NCI-H2227 (cell line): ENCODE measurements at regions not wholly inside any gene's neighbourhood (a gene's known extent, or its start where the extent isn't known, plus 50 kb on each side); places are given as distances from the start of the nearest gene placed in this dataset.
"Not testable (repeated sequence)": the region's sequence is repeated elsewhere in the genome, so short reads cannot be mapped to it uniquely, and the experiment has no call there.

Experiments
- DNase-seq: peaks from one replicate; lab custom pipeline; 2025; ENCODE audit not compliant: unreplicated experiment; lab: John Stamatoyannopoulos, UW

DNA sequence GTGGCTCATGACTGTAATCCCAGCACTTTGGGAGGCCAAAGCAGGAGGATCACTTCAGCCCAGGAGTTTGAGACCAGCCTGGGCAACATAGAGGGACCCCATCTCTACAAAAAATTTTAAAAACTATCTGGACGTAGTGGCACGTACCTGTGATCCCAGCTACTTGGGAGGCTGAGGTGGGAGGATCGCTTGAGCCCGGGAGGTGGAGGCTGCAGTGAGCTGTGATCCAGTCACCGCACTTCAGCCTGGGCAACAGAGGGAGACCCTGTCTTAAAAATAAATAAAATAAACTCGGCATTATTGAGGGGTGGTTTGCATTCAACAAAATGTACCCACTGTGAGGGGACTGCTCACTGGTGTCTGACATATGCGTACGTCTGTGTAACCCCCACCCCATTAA lies 79.5 kb upstream of the GSE1 start:
- DNase-seq, result not testable (repeated sequence)

DNA sequence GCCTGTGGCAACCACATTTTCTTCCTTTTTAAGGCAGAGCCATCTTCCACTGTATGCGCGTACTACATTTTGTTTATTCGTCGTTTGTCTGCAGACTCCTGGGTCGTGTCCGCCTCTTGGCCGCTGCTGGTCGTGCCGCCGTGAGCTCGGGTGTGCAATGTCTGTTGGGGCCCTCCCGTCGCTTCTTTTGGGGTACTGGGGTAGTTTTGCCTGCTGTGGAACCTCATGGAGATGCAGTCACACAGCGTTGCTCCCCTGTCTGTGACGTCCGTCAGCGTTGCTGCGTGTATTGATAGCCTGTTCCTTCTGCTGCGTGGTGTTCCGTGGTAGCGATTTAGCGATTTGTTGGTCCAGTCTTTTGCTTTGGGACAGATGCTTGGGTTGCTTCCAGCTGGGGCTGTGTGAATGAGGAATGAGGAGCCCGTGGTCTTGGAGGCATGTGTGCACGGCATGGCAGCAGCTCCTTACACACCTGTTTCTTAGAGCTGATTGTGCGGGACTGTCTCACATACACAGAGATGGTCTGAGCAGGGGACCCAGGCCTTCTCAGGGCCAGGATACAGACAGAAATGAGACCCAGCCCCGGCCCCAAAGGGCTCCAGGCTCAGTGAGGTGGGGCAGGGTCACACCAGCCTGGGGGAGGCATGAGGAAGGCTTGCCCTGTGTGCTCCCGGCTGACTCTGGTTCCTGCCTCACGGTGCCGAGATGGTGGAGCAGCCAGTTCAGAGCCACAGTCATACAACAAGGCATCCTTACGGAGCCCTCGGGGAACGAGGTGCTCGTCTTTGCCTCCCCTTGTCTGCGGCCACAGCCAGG lies 78.4 kb upstream of the GSE1 start:
- no peak for DNase-seq

DNA sequence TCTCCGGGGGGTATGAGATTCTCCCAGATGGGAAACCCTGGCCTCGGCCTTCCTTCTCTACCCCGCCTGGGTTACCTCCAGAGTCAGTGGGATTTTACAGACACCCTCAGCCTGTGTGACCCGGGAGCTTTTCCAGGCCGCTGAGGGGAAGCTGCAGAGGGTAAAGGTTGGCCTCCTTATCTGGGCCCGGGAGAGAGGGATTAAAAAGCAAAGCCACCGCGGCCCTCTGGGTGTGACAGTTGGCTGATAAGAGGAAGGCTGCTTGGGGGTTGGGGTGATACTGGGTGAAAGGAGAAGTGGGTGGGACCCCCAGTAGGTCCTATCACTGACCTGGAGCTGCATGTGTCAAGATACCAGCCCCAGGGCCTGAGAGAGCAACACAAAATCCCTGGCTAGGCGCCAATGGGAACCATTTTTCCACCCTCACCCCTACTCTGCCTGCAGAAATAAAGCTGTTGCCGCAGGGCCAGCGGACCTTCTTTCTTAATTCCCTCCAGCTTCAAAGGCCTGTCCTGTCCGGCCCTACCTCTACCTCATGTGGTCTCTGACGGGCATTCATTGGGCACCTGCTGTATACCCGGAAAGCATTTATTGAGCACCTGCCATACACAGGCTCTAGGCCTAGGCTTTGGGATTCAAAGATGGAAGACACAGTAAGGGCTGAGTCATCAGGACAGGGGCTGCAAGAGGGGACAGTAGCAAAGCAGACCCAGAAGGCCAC lies 77.6 kb upstream of the GSE1 start:
- no peak for DNase-seq

DNA sequence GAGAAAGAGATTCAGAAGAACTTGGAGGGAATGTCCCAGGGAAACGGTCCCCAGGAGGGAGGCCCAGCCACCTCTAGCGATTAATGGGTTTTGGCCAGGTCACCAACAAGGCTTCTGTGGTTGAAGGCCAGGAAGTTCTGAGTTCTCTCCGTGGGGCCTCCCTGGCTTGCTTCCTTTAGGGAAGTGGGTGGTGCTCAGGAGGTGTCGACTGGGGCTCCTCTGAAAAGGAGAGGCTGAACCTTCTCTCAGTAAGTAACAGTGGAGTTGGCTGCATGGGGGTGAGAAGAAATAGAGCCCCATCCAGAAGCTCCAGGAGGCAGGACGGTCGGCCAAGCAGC lies 77.1 kb upstream of the GSE1 start:
- DNase-seq, result no peak

DNA sequence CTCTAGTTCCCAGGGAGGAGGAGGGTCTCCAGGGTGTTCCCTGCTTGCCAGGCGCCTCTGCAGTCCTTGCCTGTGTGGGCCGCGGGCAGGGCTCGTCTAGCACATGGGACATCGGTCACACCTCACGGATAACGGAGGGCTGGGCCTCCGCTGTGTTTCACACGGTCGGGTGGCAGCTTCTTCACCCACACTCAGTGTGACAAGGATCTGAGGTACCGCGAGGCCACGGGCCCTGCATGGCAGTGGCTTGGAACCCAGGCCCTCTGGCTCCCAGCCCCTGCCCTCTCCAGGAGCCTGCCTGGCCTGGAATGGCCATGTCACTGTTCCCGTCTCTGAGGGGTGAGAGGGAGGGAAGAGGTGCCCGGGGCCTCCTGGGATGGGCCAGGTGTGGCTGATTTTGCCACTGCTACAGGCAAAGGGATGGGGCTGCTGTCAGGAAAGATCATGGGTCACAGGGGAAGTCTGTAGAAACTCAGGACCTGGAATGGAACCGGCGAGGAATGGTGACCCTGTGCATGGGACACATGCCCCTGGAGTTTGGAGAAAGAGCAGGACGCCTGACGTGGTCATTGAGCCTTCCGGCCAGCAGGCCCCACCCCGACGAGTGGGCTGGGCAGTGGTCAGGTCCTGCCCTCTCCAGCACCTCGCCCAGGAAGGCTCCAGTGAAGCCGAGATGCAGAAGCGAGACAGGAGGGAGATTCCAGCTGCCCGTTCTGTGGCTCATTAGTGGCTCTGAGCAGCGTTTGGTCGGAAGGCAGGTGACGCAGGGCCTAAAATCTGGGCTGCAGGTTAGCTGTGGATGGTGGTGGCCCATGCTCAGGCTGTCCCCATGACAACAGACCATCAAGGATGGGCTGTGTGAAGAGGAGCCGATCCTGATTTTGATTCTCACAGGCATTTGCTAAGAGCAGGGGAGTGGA lies 76.5 kb upstream of the GSE1 start:
- no peak for DNase-seq

DNA sequence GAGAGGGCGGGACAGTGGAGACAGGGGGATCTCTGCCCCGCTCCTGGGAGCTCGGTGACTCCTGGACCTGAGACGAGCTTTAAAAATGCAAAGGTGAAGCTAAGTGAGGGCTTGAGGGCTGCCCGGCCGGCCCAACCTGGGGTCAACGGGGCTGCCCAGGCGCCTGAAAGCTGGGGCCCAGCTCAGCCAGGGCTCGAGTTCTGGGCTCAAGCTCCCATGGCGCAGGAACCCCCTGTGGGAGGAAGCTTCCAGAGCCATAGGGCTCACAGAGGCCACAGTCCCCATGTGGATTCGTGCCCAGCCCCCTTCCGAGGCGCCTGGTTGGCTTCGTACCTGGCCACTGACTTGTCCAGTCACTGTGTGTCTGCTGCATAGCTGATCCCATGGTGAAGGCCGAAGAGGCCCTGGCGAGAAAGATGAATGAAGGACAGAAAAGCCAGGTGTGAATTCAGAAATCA lies 75.8 kb upstream of the GSE1 start:
- DNase-seq, result no peak

DNA sequence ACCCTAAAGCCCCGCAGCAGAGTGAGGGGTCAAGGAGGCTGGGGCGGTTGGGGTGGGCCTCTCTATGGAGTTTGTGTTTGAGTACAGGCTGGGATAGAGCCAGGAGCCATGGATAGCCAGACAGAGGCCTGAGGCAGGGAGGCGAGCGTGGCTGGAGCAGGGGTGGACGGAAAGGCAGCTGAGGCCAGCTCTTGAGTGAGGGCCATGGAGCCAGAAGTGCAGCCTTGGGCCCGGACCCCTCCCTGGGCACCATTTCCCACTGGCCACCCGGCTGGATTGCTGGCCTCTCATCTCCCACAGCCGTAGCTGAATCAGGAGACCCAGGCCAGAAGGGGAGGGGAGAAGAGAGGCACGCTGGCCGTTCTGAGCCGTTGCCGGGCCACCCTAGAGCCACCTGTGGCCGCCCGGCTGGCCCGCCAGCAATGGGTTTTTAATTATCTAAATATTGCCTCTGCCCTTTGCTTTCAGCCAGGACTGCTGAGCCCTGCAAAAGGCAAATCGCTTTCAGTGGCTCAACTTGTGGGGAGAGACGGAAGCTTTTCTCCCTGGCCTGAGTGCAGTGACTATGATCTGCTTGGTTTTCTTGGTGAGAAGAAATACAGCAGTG lies 75.2 kb upstream of the GSE1 start:
- no peak for DNase-seq

DNA sequence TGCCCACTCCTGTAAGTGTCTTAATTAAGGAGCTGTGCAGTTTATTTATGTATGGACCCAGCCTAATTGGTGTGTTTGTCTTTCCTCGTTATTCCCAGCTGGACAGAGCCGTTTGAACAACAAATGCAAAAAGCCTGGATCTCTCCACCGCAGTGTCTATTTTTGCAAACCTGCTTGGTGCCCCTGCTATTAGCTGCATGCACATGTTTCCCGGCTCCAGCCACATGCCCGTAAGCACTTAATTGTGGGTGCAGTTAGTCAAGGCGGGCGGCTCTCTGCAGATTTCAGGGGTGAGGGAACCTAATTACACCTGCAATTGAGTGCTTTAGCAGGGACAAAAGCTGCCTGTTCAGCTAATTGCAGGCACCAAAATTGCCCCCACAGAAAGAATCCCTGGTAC lies 74.0 kb upstream of the GSE1 start:
- DNase-seq, result peak; percentile 91

DNA sequence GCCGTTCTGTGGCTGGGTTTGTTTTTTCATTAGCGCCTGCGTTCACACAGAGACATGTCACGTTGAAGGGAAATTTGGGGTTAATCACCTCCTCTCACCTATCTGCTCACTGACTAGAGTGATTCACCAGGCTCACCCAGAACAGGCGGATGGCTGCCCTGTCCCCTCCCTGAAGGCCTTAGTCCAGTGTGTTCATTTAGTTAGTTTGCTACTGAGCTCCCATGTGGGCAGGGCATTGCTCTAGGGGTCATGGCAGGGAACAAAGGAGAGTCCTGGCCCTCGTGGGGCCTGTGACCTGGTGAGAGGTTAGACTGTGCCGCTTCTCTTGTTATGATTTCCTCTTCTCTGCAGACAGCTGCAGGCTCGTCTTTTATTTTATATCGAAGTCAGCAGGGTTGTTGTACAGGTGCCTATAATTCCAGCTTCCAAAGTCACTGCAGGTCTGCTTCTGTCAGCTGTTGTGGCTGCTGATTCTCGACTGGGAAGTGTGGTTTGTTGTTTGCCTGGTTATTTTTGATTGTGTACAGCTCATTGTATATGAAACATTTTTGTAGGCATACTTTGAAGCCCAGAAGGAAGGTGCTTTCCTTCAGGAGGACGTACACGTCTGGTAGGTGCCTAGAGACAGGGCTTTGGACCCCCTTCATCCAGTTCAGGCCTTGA lies 73.4 kb upstream of the GSE1 start:
- no peak for DNase-seq

DNA sequence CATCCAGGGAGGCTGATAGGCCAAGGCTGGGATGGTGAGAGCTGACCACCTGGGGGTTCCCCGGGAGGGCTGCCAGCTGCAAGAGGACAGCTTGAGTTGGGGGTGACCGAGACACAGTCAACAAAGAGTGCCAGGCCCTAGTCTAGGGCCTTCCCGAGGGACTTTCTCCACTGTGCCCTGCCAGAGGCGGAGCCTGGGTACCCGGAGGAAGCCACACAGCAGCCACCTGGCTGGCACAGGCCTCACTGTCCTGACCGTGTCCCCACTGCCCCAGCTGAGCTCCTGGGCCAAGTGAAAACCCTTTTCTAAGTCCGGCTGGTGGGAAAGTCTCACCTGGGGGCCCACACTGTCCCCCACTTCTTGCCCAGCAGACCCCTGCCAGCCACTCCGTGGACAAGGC lies 71.9 kb upstream of the GSE1 start:
- DNase-seq, result no peak

DNA sequence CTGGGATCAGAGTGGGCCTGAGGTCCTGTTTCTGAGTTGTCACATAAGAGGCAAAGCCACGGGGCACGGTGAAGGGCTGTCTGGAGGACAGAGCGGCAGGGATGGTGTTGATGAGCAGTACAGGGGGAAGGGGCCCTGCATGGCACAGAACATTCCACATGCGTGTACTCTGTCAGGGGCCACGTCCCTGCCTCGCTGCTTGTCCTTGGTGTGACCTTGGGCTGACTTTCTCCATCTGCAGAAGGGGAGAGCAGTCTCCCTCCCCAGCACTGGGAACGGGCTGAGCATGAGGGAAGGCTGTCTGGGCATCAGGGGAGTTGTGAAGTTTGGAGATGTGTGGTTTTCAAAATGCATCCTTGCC lies 71.5 kb upstream of the GSE1 start:
- DNase-seq, result no peak

DNA sequence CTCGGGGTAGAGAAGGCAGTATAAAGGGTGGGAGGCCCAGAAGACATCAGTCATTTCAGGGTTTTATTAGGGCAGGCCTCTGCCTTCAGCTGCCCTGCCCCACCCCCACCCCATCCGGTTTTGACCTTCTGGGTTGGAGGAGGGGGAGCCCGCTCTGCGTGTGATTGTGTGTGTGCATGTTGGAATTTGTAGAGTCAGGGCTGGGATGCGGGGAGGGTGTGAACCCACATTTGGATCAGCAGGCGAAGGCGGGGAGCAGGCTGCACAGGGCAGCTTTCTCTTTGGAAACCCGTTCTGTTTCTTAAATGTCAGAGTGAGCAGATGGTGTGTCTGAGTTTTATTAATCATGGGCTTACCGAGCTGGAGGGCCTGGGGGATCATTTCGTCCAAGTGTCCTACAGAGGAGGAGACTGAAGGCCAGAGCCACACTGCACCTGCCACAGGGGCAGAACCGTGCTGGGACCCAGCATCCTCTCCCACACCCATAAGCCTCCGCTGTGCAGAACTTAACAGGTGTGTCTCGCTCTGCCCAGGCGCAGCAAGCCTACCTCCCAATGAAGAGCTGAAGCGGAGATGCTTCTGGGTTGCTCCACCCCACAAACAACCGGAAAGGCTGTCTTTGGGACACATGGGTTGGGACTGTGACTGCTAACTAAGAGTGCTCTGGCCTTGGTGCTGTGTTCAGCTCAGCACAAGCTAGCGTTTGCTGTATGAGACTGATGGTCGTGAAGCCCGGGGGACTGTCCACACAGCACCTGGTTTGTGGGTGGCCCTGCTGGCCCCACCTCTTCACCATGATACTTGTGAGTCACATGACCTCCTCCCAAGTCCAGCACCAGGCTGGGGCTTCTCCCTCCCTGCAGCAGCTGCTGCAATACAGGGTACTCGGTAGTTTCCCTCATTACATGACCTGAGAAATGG lies 70.9 kb upstream of the GSE1 start:
- no peak for DNase-seq

DNA sequence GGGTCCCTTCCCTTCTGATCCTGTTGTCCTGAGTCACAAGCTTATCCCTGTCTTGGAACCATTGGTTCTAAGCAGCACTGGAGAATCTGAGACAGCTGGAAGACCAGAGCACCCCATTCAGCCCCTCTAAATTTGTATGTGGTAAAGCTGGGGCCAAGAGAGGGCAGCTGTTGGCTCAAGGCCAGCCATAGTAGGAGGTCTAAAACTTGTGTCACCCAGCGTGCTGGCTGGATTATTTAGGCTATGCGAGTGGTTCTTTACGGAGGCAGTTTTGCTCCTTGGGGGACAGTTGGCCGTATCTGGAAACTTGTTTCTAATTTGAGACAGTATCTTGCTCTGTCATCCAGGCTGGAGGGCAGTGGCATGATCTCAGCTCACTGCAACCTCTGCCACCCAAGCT lies 69.6 kb upstream of the GSE1 start:
- DNase-seq, result no peak

DNA sequence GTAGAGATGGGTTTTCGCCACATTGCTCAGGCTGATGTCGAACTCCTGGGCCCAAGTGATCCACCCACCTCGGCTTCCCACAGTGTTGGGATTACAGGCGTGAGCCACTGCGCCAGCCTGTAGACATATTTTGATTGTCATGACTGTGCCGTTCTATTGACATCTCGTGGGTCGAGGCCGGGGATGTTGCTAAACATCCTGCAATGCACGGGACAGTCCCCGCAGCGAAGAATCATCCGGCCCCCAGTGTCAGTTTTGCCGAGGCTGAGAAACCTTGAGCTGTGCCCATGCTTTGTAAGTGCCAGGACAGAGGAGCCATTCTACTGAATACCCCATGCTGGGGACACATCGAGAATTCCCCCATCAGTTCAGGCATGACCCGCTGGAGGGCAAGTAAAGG lies 69.1 kb upstream of the GSE1 start:
- DNase-seq, result no peak

DNA sequence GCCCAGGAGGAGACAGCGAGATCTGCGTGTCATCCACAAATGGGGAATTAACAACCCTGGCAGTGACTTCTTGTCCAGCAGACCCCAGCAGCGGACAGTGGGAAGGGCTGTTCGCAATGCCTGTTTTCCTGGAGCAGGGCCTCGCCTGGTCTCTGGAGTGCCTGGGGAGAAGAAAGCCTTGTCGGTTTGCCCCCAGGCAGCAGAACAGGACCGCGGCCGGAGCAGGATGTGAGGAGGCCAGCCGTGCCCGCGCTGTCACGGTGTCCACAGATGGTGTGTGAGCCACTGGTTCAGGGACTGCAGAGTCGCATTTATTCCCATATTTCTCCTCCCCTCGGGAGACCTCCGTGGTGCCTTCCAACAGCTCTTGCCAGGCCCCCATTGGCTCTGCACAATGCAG lies 68.5 kb upstream of the GSE1 start:
- DNase-seq, result no peak

DNA sequence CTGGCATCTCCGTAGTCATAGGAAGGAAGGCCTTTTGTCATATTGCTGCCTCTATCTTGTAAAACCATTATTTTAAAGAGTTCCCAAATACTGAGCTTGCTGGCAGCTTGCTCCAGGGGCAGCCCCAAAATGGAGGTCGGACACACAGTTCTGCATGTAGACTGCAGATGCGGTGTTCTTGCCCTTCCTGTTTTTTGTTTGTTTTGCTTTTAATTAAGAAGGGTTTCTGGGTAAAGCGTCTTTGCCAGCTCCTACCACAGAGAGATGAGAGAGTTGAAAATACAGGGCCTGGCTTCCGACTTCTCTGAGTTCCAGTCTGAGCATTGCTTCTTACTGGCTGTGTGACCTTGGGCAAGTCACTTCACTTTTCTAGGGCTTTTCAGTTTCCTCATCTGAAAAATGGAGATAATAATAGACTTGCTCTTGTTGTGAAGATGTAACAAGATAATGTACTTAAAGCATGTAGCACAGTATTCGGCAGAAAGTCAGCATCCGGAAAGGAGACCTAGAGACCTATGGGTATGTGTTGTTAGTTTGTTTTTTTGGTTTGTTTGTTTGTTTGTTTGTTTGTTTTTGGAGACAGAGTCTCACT lies 67.8 kb upstream of the GSE1 start:
- DNase-seq, result no peak

DNA sequence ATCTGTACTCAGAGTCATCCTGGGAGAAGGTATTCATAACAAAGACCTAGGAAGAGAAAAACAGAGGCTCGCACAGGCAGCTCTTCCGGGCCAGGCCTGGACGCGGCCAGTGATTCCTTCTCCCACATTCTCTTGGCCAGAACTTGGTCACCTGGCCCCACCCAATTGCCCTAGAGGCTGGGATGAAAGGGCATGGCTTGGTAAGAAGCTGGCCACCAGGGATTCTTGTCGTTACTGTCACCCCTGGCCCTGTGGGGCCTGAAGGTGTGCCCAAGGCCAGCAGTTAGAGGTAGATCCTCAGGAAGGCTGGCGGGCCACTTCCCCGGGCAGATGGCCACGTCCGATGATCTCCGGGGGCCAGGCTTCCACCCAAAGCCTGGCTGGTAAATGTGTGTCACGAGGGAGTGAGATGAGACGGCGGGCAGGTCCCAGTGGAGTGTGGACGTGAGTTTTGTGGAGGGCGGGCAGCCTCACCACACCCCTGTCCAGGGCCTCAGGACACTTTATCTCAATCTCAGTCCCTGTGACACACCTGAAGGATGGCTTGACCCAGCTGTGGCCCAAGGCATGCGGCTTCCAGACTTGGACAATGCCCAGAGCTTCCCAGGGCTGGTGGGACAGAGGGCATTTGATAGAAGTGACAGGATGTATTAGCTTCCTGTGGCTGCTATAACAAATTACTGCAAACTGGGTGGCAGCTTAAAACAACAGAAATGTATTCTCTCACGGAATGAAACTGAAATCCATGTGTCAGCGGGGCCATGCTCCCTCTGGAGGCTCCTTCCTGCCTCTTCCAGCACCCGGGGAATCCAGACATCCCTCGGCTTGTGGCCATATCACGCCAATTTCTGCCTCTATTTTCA lies 66.3 kb upstream of the GSE1 start:
- no peak for DNase-seq

DNA sequence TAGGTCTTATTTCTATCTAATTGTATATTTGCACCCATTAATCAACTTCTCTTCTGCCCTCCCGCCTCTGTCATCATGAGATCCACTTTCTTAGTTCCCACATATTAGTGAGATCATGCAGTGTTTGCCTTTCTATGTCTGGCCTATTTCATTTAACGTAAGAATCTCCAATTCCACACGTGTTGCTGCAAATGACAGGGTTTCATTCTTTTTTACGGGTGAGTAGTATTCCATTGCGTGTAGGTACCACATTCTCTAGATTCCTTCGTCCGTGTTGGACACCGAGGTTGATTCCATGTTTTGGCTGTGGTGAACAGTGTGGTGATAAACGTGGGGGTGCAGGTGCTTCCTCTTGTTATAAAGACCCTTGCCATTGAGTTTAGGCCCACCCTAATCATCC lies 64.7 kb upstream of the GSE1 start:
- no peak for DNase-seq
